ENCODE measurements at regions not wholly inside any gene's neighbourhood (a gene's known extent, or its start where the extent isn't known, plus 50 kb on each side); places are given as distances from the start of the nearest gene placed in this dataset.

GRCh38 chr13:78420814-78421213 lies 182.5 kb downstream of the POU4F1 start:
- no peak for DNase-seq

- no peak for DNase-seq
These were observed 189.3 kb downstream of the POU4F1 start for GRCh38 chr13:78413887-78414553.

GRCh38 chr13:78410847-78411246 lies 192.5 kb downstream of the POU4F1 start:
- DNase-seq: no peak

- DNase-seq: no peak
These were observed 193.2 kb downstream of the POU4F1 start for GRCh38 chr13:78410164-78410563.

GRCh38 chr13:78409172-78409571 lies 194.2 kb downstream of the POU4F1 start:
- no peak for DNase-seq

- no peak for DNase-seq
These were observed 198.4 kb downstream of the POU4F1 start for GRCh38 chr13:78404846-78405360.

- no peak for DNase-seq
These were observed 200.5 kb downstream of the POU4F1 start for GRCh38 chr13:78402708-78403400.

GRCh38 chr13:78401873-78402707 lies 201.3 kb downstream of the POU4F1 start:
- no peak for DNase-seq

- no peak for DNase-seq
These were observed 204.5 kb downstream of the POU4F1 start for GRCh38 chr13:78398743-78399410.

- no peak for DNase-seq
These were observed 209.8 kb downstream of the POU4F1 start for GRCh38 chr13:78393286-78394142.

- no peak for DNase-seq
These were observed 219.5 kb downstream of the POU4F1 start for GRCh38 chr13:78383899-78384298.

- no peak for DNase-seq
These were observed 220.3 kb downstream of the POU4F1 start for GRCh38 chr13:78383071-78383484.

- DNase-seq: no peak
These were observed 220.9 kb downstream of the POU4F1 start for GRCh38 chr13:78382491-78382890.

- DNase-seq: no peak
These were observed 226.5 kb downstream of the POU4F1 start for GRCh38 chr13:78376822-78377221.

GRCh38 chr13:78376033-78376432 lies 227.3 kb downstream of the POU4F1 start:
- DNase-seq: no peak

GRCh38 chr13:78372581-78372980 lies 230.8 kb downstream of the POU4F1 start:
- DNase-seq: no peak

GRCh38 chr13:78370231-78370630 lies 233.1 kb downstream of the POU4F1 start:
- no peak for DNase-seq

- DNase-seq: no peak
These were observed 238.6 kb downstream of the POU4F1 start for GRCh38 chr13:78364711-78365110.

GRCh38 chr13:78341032-78341431 lies 262.3 kb downstream of the POU4F1 start:
- DNase-seq: no peak

GRCh38 chr13:78339927-78340326 lies 263.4 kb downstream of the POU4F1 start:
- no peak for DNase-seq

GRCh38 chr13:78334059-78334458 lies 269.3 kb downstream of the POU4F1 start:
- DNase-seq: no peak

- DNase-seq: no peak
These were observed 276.7 kb downstream of the POU4F1 start for GRCh38 chr13:78326633-78327032.

Measured in activated CD4-positive, alpha-beta T cell treated with anti-CD3 and anti-CD28 coated beads, Interleukin-2, amount 50 U/mL, for 4 hours (primary cell).